ENCODE measurements at regions not wholly inside any gene's neighbourhood (a gene's known extent, or its start where the extent isn't known, plus 50 kb on each side); places are given as distances from the start of the nearest gene placed in this dataset.

GRCh38 chr12:127781336-127781735 lies 485.6 kb upstream of the TMEM132C start:
- Mint-ChIP-seq H3K27me3 (no peaks in the 10 kb centered on the region), H3K4me1 (ENCODE audit: low read depth) (no peaks in the 10 kb centered on the region), H3K27ac (no peak overlapping the region), H3K36me3 (ENCODE audit: low read depth) (no peaks in the 10 kb centered on the region), H3K9me3 (peaks cover 4% of the 10 kb centered on the region), H3K4me3 (no peak overlapping the region)
- intact Hi-C loops (cut with micrococcal nuclease): no loop called here
- POLR2A ChIA-PET: interaction anchor here (0.6 kb wide), 1 partner anchor 110 kb away, joined by 3 read pairs; no protein-coding TSS in a partner anchor
- ATAC-seq (no peak), DNase-seq (no peak)
- TF ChIP-seq, protein P1, sequence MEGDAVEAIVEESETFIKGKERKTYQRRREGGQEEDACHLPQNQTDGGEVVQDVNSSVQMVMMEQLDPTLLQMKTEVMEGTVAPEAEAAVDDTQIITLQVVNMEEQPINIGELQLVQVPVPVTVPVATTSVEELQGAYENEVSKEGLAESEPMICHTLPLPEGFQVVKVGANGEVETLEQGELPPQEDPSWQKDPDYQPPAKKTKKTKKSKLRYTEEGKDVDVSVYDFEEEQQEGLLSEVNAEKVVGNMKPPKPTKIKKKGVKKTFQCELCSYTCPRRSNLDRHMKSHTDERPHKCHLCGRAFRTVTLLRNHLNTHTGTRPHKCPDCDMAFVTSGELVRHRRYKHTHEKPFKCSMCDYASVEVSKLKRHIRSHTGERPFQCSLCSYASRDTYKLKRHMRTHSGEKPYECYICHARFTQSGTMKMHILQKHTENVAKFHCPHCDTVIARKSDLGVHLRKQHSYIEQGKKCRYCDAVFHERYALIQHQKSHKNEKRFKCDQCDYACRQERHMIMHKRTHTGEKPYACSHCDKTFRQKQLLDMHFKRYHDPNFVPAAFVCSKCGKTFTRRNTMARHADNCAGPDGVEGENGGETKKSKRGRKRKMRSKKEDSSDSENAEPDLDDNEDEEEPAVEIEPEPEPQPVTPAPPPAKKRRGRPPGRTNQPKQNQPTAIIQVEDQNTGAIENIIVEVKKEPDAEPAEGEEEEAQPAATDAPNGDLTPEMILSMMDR (IDR thresholded peaks at IDR 0.05): no peak
- CTCF ChIA-PET: no interaction called here

DNA sequence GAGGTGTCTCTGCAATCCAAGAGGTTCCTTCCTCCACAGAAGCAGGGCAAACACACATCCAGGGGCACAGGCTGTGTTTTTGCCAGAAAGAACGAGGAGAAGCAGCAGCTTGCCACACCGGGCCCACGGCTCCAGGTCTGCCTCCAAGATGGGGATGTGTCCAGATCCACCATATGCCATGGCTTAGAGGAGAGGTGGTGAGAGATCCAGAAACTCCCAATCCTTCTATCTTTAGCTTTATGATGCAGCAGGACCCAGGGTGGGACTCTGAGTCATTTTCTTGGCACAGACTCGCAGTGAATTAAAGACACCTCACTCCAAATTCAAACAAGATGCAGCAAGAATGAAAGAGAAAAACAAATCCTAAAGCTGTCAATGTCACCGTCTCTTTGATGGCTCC lies 481.4 kb upstream of the TMEM132C start:
- Mint-ChIP-seq H3K27ac (no peak overlapping the region), H3K4me3 (no peak overlapping the region), H3K4me1 (ENCODE audit: low read depth) (no peaks in the 10 kb centered on the region), H3K9me3 (peaks cover 6% of the 10 kb centered on the region), H3K27me3 (no peaks in the 10 kb centered on the region), H3K36me3 (ENCODE audit: low read depth) (no peaks in the 10 kb centered on the region)
- no peak for DNase-seq
- POLR2A ChIA-PET: no interaction called here
- CTCF ChIA-PET: no interaction called here
- TF ChIP-seq, protein P1 (IDR thresholded peaks at IDR 0.05): no peak
- ATAC-seq: no peak
- intact Hi-C loops (cut with micrococcal nuclease): no loop called here

GRCh38 chr12:127785986-127786590 lies 480.9 kb upstream of the TMEM132C start:
- no peak for ATAC-seq
- TF ChIP-seq, protein P1 (IDR thresholded peaks at IDR 0.05): no peak
- Mint-ChIP-seq H3K27ac (no peak overlapping the region), H3K36me3 (ENCODE audit: low read depth) (no peaks in the 10 kb centered on the region), H3K27me3 (no peaks in the 10 kb centered on the region), H3K9me3 (peaks cover 6% of the 10 kb centered on the region), H3K4me3 (no peak overlapping the region), H3K4me1 (ENCODE audit: low read depth) (no peaks in the 10 kb centered on the region)
- ChIA-PET CTCF (no interaction called here), POLR2A (no interaction called here)
- DNase-seq: no peak
- intact Hi-C loops (cut with micrococcal nuclease): no loop called here

GRCh38 chr12:127787544-127787943 lies 479.4 kb upstream of the TMEM132C start:
- no peak for ATAC-seq
- H3K4me3 Mint-ChIP-seq: no peak overlapping the region
- no peaks in the 10 kb centered on the region for H3K36me3 Mint-ChIP-seq (ENCODE audit: low read depth)
- TF ChIP-seq, protein P1 (IDR thresholded peaks at IDR 0.05): no peak
- H3K4me1 Mint-ChIP-seq (ENCODE audit: low read depth): no peaks in the 10 kb centered on the region
- DNase-seq: no peak
- intact Hi-C loops (cut with micrococcal nuclease): no loop called here
- CTCF ChIA-PET: no interaction called here
- peaks cover 4% of the 10 kb centered on the region for H3K9me3 Mint-ChIP-seq
- H3K27me3 Mint-ChIP-seq: no peaks in the 10 kb centered on the region
- POLR2A ChIA-PET: no interaction called here
- H3K27ac Mint-ChIP-seq: no peak overlapping the region

- Mint-ChIP-seq H3K36me3 (ENCODE audit: low read depth) (no peaks in the 10 kb centered on the region), H3K9me3 (peaks cover 4% of the 10 kb centered on the region), H3K4me3 (no peak overlapping the region), H3K4me1 (ENCODE audit: low read depth) (no peaks in the 10 kb centered on the region), H3K27ac (no peak overlapping the region), H3K27me3 (no peaks in the 10 kb centered on the region)
- DNase-seq (no peak), ATAC-seq (no peak)
- ChIA-PET POLR2A (no interaction called here), CTCF (no interaction called here)
- TF ChIP-seq, protein P1 (IDR thresholded peaks at IDR 0.05): no peak
- intact Hi-C loops (cut with micrococcal nuclease): no loop called here
Observed at GRCh38 chr12:127790376-127790775, 476.6 kb upstream of the TMEM132C start.
